ENCODE measurements at regions not wholly inside any gene's neighbourhood (a gene's known extent, or its start where the extent isn't known, plus 50 kb on each side); places are given as distances from the start of the nearest gene placed in this dataset.

DNA sequence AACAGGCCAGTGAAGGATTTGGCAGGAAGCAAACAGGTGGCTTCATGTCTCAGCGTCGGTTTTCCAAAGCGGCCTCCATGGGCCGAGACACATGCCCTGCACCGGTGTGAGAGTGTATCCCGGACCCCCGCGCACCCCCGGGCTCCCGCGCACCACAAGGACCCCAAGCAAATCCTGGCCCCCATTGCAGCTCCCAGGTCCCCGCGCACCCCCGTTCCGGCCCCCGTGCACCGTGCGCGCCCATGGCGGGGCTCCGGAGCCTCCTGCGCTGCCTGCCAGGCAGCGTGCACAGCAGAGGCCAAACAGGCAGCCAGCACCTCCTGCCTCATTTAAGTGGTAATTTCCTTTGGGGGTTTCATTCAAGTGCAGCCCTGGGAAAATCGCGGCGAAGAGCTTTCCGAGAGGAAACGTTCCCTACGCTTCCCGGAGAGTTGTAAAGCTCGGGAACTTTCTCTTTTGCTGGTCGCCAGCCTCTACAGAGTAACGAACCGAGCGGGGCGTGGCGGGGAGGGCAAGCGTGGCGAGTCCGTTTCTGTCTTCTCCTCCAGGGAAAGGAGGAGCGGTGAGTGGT, 145.5 kb upstream of the SLC24A2 start:
- peak in 1 of 9 donors; percentile 21 for DNase-seq (ENCODE audit: low read depth in 6 of 9, low spot score in 9 of 9)
- Histone ChIP-seq H3K4me3 (ENCODE audit: low read length in 2 of 2) (peak overlapping the region; percentile 39), H3K4me1 (ENCODE audit: control insufficient read depth in 2 of 2, insufficient read depth in 2 of 2, low read length in 2 of 2) (peaks cover 0 to 3% of the 10 kb centered on the region in 2 donors), H3K27ac (ENCODE audit: low read depth in 1 of 2, low read length in 1 of 2) (no peak overlapping the region), H3K36me3 (ENCODE audit: control insufficient read depth in 2 of 2, insufficient read depth in 2 of 2, low read length in 1 of 2) (no peaks in the 10 kb centered on the region), H3K27me3 (ENCODE audit: control insufficient read depth in 2 of 2, insufficient read depth in 1 of 2, low read length in 1 of 2) (peaks cover 0 to 8% of the 10 kb centered on the region in 2 donors), H3K9me3 (ENCODE audit: control insufficient read depth in 2 of 2, insufficient read depth in 1 of 2, low read length in 1 of 2) (no peaks in the 10 kb centered on the region)
- 15% methylated on average over 41 of the region's 41 CpGs for WGBS

DNA sequence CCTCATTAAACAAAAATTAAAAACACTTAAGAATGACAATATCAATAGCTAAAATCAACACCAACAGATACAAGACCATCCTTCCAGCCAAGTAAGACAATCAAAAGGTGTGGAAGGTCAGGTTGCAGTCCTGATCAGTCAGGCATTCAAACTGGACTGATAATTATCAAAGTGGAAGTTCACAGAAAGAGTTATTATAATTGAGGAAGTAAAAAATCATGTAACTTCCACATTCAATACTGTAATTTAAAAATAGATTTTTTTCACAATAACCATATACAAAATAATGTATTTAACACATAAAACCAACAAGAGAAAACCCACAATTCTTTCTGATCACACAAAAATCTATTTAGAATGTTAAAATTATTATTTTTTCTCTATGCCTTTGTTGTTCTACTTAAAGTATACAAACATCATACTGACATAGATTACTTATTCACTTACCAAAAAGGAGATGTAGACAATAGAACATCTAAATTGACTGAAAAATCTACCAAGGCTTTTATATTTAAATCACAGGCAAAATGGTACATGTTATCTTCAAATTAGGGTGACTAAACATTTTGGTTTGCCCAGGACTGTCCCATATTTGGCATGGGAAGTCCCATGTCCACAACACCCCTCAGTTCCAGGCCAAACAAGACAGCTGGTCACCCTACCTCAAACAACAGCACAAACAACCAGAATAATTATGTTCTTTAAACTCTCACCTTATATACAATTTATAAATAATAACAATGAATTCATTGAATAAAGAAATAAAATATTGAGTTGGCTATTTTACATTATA, 142.5 kb upstream of the SLC24A2 start:
- Histone ChIP-seq H3K27me3 (ENCODE audit: control insufficient read depth in 2 of 2, insufficient read depth in 1 of 2, low read length in 1 of 2) (peaks cover 0 to 10% of the 10 kb centered on the region in 2 donors), H3K4me3 (ENCODE audit: low read length in 2 of 2) (no peak overlapping the region), H3K36me3 (ENCODE audit: control insufficient read depth in 2 of 2, insufficient read depth in 2 of 2, low read length in 1 of 2) (no peaks in the 10 kb centered on the region), H3K27ac (ENCODE audit: low read depth in 1 of 2, low read length in 1 of 2) (no peak overlapping the region), H3K9me3 (ENCODE audit: control insufficient read depth in 2 of 2, insufficient read depth in 1 of 2, low read length in 1 of 2) (no peaks in the 10 kb centered on the region), H3K4me1 (ENCODE audit: control insufficient read depth in 2 of 2, insufficient read depth in 2 of 2, low read length in 2 of 2) (peaks cover 0 to 4% of the 10 kb centered on the region in 2 donors)
- DNase-seq (ENCODE audit: low read depth in 6 of 9, low spot score in 9 of 9) = no peak

DNA sequence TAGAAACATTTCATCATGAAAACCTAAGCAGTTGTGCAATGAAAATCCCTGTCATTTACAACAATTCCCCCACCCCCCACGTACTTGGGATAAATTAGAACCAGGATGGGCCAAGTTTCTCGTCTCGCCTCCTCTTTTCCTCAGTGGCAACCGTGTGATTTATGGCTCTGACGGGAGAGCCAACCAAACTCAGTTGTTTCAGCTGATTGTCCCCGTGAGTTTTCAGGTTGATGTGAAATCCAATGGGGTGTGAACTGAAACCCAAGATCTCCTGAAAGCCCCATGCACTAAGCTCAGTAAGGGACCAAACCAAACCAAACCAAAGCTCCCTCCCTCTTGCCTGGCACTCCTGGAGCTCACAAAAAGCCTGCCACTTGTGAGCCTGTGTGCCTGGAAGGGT, 138.7 kb upstream of the SLC24A2 start:
- Histone ChIP-seq H3K36me3 (ENCODE audit: control insufficient read depth in 2 of 2, insufficient read depth in 2 of 2, low read length in 1 of 2) (no peaks in the 10 kb centered on the region), H3K4me3 (ENCODE audit: low read length in 2 of 2) (no peak overlapping the region), H3K9me3 (ENCODE audit: control insufficient read depth in 2 of 2, insufficient read depth in 1 of 2, low read length in 1 of 2) (no peaks in the 10 kb centered on the region), H3K27ac (ENCODE audit: low read depth in 1 of 2, low read length in 1 of 2) (no peak overlapping the region), H3K4me1 (ENCODE audit: control insufficient read depth in 2 of 2, insufficient read depth in 2 of 2, low read length in 2 of 2) (peaks cover 0 to 3% of the 10 kb centered on the region in 2 donors), H3K27me3 (ENCODE audit: control insufficient read depth in 2 of 2, insufficient read depth in 1 of 2, low read length in 1 of 2) (peaks cover 0 to 2% of the 10 kb centered on the region in 2 donors)
- no peak for DNase-seq (ENCODE audit: low read depth in 6 of 9, low spot score in 9 of 9)
- WGBS = 96% methylated on average over 6 of the region's 6 CpGs

GRCh38 chr9:19926774-19927173, 137.9 kb upstream of the SLC24A2 start:
- Histone ChIP-seq H3K4me1 (ENCODE audit: control insufficient read depth in 2 of 2, insufficient read depth in 2 of 2, low read length in 2 of 2) (peaks cover 0 to 3% of the 10 kb centered on the region in 2 donors), H3K36me3 (ENCODE audit: control insufficient read depth in 2 of 2, insufficient read depth in 2 of 2, low read length in 1 of 2) (no peaks in the 10 kb centered on the region), H3K9me3 (ENCODE audit: control insufficient read depth in 2 of 2, insufficient read depth in 1 of 2, low read length in 1 of 2) (no peaks in the 10 kb centered on the region), H3K4me3 (ENCODE audit: low read length in 2 of 2) (no peak overlapping the region), H3K27me3 (ENCODE audit: control insufficient read depth in 2 of 2, insufficient read depth in 1 of 2, low read length in 1 of 2) (peaks cover 0 to 2% of the 10 kb centered on the region in 2 donors), H3K27ac (ENCODE audit: low read depth in 1 of 2, low read length in 1 of 2) (no peak overlapping the region)
- 94% methylated on average over 7 of the region's 7 CpGs for WGBS
- DNase-seq (ENCODE audit: low read depth in 6 of 9, low spot score in 9 of 9) = no peak

- H3K9me3 ChIP-seq (ENCODE audit: control insufficient read depth in 2 of 2, insufficient read depth in 1 of 2, low read length in 1 of 2) = no peaks in the 10 kb centered on the region
- H3K27me3 ChIP-seq (ENCODE audit: control insufficient read depth in 2 of 2, insufficient read depth in 1 of 2, low read length in 1 of 2) = peaks cover 0 to 2% of the 10 kb centered on the region in 2 donors
- WGBS = 17% methylated on average over 20 of the region's 20 CpGs
- peaks cover 0 to 3% of the 10 kb centered on the region in 2 donors for H3K4me1 ChIP-seq (ENCODE audit: control insufficient read depth in 2 of 2, insufficient read depth in 2 of 2, low read length in 2 of 2)
- DNase-seq (ENCODE audit: low read depth in 6 of 9, low spot score in 9 of 9) = peak; percentile 65 to 90 (median 77)
- no peaks in the 10 kb centered on the region for H3K36me3 ChIP-seq (ENCODE audit: control insufficient read depth in 2 of 2, insufficient read depth in 2 of 2, low read length in 1 of 2)
- H3K4me3 ChIP-seq (ENCODE audit: low read length in 2 of 2) = peak overlapping the region; percentile 9 to 28
- no peak overlapping the region for H3K27ac ChIP-seq (ENCODE audit: low read depth in 1 of 2, low read length in 1 of 2)
These were observed 137.1 kb upstream of the SLC24A2 start for GRCh38 chr9:19925674-19926503.

DNA sequence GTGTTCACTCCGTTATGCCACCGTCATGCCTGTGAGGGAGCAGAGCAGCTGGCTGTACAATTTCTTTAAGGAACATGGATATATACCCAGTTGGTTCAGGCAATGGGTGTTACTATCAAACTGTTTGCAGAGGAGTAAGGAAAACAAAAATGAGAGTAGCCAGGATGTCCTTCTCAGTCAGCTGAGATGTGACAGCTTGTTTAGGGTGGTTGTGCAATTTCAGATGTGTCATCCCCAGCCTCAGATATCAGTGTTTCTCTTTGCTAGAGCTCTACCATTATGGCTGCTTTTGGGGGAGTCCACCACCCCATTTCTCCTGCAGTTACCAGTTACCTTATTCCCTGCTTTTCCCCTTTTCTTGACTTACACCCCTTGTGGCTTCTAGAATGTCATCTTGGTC, 135.2 kb upstream of the SLC24A2 start:
- Histone ChIP-seq H3K9me3 (ENCODE audit: control insufficient read depth in 2 of 2, insufficient read depth in 1 of 2, low read length in 1 of 2) (no peaks in the 10 kb centered on the region), H3K4me1 (ENCODE audit: control insufficient read depth in 2 of 2, insufficient read depth in 2 of 2, low read length in 2 of 2) (peaks cover 0 to 3% of the 10 kb centered on the region in 2 donors), H3K27me3 (ENCODE audit: control insufficient read depth in 2 of 2, insufficient read depth in 1 of 2, low read length in 1 of 2) (peaks cover 0 to 2% of the 10 kb centered on the region in 2 donors), H3K36me3 (ENCODE audit: control insufficient read depth in 2 of 2, insufficient read depth in 2 of 2, low read length in 1 of 2) (no peaks in the 10 kb centered on the region), H3K4me3 (ENCODE audit: low read length in 2 of 2) (no peak overlapping the region), H3K27ac (ENCODE audit: low read depth in 1 of 2, low read length in 1 of 2) (no peak overlapping the region)
- no peak for DNase-seq (ENCODE audit: low read depth in 6 of 9, low spot score in 9 of 9)
- 89% methylated on average over 2 of the region's 2 CpGs for WGBS

GRCh38 chr9:19922476-19923118, 133.8 kb upstream of the SLC24A2 start:
- H3K27ac ChIP-seq (ENCODE audit: low read depth in 1 of 2, low read length in 1 of 2) = no peak overlapping the region
- peaks cover 0 to 3% of the 10 kb centered on the region in 2 donors for H3K4me1 ChIP-seq (ENCODE audit: control insufficient read depth in 2 of 2, insufficient read depth in 2 of 2, low read length in 2 of 2)
- no peaks in the 10 kb centered on the region for H3K36me3 ChIP-seq (ENCODE audit: control insufficient read depth in 2 of 2, insufficient read depth in 2 of 2, low read length in 1 of 2)
- no peak for DNase-seq (ENCODE audit: low read depth in 6 of 9, low spot score in 9 of 9)
- no peak overlapping the region for H3K4me3 ChIP-seq (ENCODE audit: low read length in 2 of 2)
- H3K9me3 ChIP-seq (ENCODE audit: control insufficient read depth in 2 of 2, insufficient read depth in 1 of 2, low read length in 1 of 2) = no peaks in the 10 kb centered on the region
- H3K27me3 ChIP-seq (ENCODE audit: control insufficient read depth in 2 of 2, insufficient read depth in 1 of 2, low read length in 1 of 2) = peaks cover 0 to 2% of the 10 kb centered on the region in 2 donors
- WGBS = 77% methylated on average over 2 of the region's 2 CpGs

- no peaks in the 10 kb centered on the region for H3K36me3 ChIP-seq (ENCODE audit: control insufficient read depth in 2 of 2, insufficient read depth in 2 of 2, low read length in 1 of 2)
- no peak for DNase-seq (ENCODE audit: low read depth in 6 of 9, low spot score in 9 of 9)
- H3K4me3 ChIP-seq (ENCODE audit: low read length in 2 of 2) = no peak overlapping the region
- H3K27ac ChIP-seq (ENCODE audit: low read depth in 1 of 2, low read length in 1 of 2) = no peak overlapping the region
- H3K9me3 ChIP-seq (ENCODE audit: control insufficient read depth in 2 of 2, insufficient read depth in 1 of 2, low read length in 1 of 2) = no peaks in the 10 kb centered on the region
- H3K27me3 ChIP-seq (ENCODE audit: control insufficient read depth in 2 of 2, insufficient read depth in 1 of 2, low read length in 1 of 2) = no peaks in the 10 kb centered on the region
- no peaks in the 10 kb centered on the region for H3K4me1 ChIP-seq (ENCODE audit: control insufficient read depth in 2 of 2, insufficient read depth in 2 of 2, low read length in 2 of 2)
- WGBS = 96% methylated on average over 6 of the region's 6 CpGs
These were observed 131.6 kb upstream of the SLC24A2 start for GRCh38 chr9:19920401-19920800.

Data from thymus (tissue), 11 donors.